Mucosa of descending colon (tissue), 3 donors: ENCODE measurements at regions not wholly inside any gene's neighbourhood (a gene's known extent, or its start where the extent isn't known, plus 50 kb on each side); places are given as distances from the start of the nearest gene placed in this dataset.

Experiments used
- ATAC-seq: fragments of 200-7000 bp; cut with Tn5 transposase; one replicate; pipeline ENCODE4 v1.9.1; 2020; ENCODE audit warnings: mild to moderate bottlenecking, moderate library complexity
- DNase-seq, 3 donors: peaks; one replicate each; pipeline ENCODE4 v3.0.0-alpha.2; 2020
- H3K36me3 ChIP-seq: fragments of 200-600 bp; one replicate; pipeline ENCODE4 v1.8.0; 2021; ENCODE audit warnings: low read depth, mild to moderate bottlenecking
- H3K4me1 ChIP-seq: fragments of 200-600 bp; one replicate; pipeline ENCODE4 v1.8.0; 2021; ENCODE audit warnings: low read depth, mild to moderate bottlenecking
- H3K4me3 ChIP-seq: fragments of 200-600 bp; one replicate; pipeline ENCODE4 v1.8.0; 2021; ENCODE audit warnings: mild to moderate bottlenecking
- H3K9me3 ChIP-seq: fragments of 200-600 bp; one replicate; pipeline ENCODE4 v1.8.0; 2021; ENCODE audit warnings: mild to moderate bottlenecking
- intact Hi-C, 2 donors: fragments of 100-400 bp; cut with DNase I in 1 of 2; cut with micrococcal nuclease in 1 of 2; formaldehyde crosslinking; loops; one replicate each; pipeline versions ENCODE4 v1.11.0 to v1.11.1; 2022; cut with DNase I, micrococcal nuclease
- TF ChIP-seq, protein P1 (sequence below): fragments of 200-600 bp; IDR thresholded peaks from one replicate; pipeline ENCODE4 v1.8.0; 2022; ENCODE audit warnings: antibody characterized with exemption, mild to moderate bottlenecking
- donor health status: DM: no; HTN: no; CAD: no; lungs with moderate emphysema.
- donor health status: DM: no; HTN: no; CAD: no.
- donor health status: DM: no; HTN: yes; CAD: no.

DNA sequence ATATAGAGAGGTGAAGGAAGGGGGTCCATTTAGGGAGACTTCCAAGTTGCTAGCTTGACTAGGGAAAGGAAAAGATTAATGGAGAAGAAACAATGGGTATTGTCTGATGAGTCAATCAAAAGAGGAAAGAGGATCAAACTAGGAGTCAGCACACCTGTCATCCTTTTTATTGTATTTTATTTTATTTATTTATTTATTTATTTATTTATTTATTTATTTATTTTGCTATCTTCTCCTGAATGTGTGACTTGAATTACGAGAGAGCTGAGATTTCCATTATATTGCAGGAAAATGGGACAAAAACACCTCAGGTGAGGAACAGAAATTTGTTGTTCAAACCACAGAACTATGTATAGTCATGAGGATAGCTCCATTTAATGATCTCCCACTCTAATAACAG, 58.9 kb downstream of the NUDT11 start:
- DNase-seq, result no peak
- TF ChIP-seq, protein P1, sequence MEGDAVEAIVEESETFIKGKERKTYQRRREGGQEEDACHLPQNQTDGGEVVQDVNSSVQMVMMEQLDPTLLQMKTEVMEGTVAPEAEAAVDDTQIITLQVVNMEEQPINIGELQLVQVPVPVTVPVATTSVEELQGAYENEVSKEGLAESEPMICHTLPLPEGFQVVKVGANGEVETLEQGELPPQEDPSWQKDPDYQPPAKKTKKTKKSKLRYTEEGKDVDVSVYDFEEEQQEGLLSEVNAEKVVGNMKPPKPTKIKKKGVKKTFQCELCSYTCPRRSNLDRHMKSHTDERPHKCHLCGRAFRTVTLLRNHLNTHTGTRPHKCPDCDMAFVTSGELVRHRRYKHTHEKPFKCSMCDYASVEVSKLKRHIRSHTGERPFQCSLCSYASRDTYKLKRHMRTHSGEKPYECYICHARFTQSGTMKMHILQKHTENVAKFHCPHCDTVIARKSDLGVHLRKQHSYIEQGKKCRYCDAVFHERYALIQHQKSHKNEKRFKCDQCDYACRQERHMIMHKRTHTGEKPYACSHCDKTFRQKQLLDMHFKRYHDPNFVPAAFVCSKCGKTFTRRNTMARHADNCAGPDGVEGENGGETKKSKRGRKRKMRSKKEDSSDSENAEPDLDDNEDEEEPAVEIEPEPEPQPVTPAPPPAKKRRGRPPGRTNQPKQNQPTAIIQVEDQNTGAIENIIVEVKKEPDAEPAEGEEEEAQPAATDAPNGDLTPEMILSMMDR, result no peak

DNA sequence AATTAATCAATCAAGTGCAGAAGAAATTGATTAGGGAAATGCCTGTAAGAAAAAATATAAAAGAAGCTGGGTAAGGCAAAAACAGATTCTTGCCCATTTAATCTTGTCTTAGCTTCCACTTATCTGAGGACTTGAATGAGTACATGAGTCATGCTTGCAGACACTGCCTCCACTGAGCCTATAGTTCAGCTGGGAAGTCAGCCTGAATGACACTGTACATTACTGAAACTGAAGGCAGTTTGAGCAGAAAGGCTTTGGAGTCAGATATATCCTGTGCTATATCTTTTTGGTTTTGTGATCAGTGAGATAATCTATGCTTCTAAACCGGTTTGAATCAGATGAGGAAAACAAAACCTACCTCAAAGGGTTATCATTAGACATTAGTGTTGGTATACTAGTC, 61.3 kb downstream of the NUDT11 start:
- DNase-seq (no peak), ATAC-seq (no peak)
- Histone ChIP-seq H3K4me1 (no peaks in the 10 kb centered on the region), H3K9me3 (no peaks in the 10 kb centered on the region), H3K36me3 (no peaks in the 10 kb centered on the region), H3K4me3 (no peak overlapping the region)
- intact Hi-C loops, result no loop called here
- TF ChIP-seq, protein P1, result no peak

More for the DNA sequence above, 58.9 kb downstream of the NUDT11 start:
- no peak for ATAC-seq
- Histone ChIP-seq H3K9me3 (no peaks in the 10 kb centered on the region), H3K36me3 (no peaks in the 10 kb centered on the region), H3K4me3 (no peak overlapping the region), H3K4me1 (no peaks in the 10 kb centered on the region)
- intact Hi-C loops, result no loop called here

DNA sequence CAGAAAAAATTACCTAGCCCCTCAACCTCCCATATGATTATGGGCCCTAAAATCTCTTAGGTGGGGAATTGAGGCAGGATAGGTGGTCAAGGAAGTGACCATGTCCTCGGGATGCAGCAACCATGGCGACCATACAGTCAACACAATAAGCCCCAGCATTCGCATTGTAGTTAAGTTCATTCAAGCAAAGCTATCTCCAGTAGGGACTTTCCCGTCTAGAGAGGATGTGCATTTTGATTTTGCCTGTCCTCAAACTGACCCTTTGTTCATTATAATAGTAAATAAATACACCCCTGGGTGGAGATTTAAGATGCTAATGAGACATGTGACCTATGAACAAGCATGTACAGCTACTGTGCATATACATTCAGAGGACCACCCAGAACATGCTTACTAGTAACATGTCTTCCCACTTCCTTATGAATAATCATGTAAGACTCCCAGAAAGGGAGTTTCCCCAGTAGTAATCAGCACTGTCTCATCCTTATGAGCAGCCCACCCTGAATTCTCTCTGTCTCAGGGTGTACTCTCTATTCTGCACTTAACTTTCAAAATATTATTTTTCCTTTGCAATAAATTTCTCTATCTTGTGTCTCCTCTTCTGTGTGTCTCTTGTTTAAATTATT, 74.3 kb downstream of the NUDT11 start:
- no peaks in the 10 kb centered on the region for H3K4me1 ChIP-seq
- H3K9me3 ChIP-seq, result no peaks in the 10 kb centered on the region
- no peak for ATAC-seq
- no peak overlapping the region for H3K4me3 ChIP-seq
- intact Hi-C loops, result no loop called here
- H3K36me3 ChIP-seq, result no peaks in the 10 kb centered on the region
- DNase-seq, result no peak
- TF ChIP-seq, protein P1, result no peak

DNA sequence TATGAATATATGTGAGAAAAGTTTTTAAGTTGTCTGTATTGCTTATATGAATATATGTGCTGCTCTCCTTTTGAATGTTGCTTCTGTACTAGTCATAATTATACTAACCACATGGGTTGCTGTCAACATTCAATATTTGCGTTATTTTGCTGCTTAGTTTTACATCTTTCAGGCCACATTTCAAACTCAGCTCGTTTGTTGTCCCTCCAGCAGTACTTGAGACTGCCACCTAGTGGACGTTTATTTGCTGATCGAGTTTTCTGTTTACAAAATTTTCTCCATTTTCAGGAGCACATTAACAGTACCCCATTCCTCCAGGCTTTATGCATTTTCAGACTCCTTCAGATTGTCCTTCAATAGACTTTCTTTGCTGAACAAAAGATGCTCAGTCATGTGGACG, 75.8 kb downstream of the NUDT11 start:
- DNase-seq (peak in 1 of 3 donors; percentile 37), ATAC-seq (no peak)
- H3K36me3 ChIP-seq, result no peaks in the 10 kb centered on the region
- no peak overlapping the region for H3K4me3 ChIP-seq
- TF ChIP-seq, protein P1, result no peak
- H3K9me3 ChIP-seq, result no peaks in the 10 kb centered on the region
- H3K4me1 ChIP-seq, result no peaks in the 10 kb centered on the region
- intact Hi-C loops, result no loop called here

DNA sequence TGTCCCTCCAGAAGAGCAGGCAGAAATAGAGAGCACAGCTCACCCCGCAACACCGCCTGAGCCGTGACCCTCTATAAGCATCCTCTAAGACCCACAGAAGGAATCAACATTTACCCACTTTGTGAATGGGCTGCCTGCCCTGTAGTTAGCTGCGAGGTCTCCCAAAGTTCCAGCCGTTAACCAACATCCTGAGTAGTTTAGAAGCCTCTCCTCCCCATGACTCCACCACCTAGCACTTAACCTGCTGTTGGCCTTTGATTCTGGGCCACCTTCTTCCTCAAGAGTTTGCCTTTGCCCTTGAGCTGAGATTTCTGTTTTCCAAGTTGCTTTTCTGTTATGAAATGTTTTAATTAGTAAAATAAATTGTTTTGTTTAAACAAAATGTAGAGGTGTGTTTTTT, 75.8 kb downstream of the NUDT10 start:
- no peak for ATAC-seq
- no peak for DNase-seq
- TF ChIP-seq, protein P1, result no peak
- H3K4me3 ChIP-seq, result no peak overlapping the region
- no peaks in the 10 kb centered on the region for H3K36me3 ChIP-seq
- no peaks in the 10 kb centered on the region for H3K9me3 ChIP-seq
- intact Hi-C loops, result no loop called here
- no peaks in the 10 kb centered on the region for H3K4me1 ChIP-seq
